ENCODE measurements at regions not wholly inside any gene's neighbourhood (a gene's known extent, or its start where the extent isn't known, plus 50 kb on each side); places are given as distances from the start of the nearest gene placed in this dataset.

GRCh38 chr4:41408859-41409593 is 128.9 kb upstream of the LIMCH1 start:
- WGBS, 2 experiments (ENCODE audit: insufficient coverage in 2 of 2) = 100% methylated on average over 1 to 2 of the region's 4 CpGs
- Histone ChIP-seq H3K9me3 (ENCODE audit: control insufficient read depth, low read length) (no peaks in the 10 kb centered on the region), H3K4me3 (ENCODE audit: extremely low read depth, insufficient read depth, low read length, poor library complexity, severe bottlenecking) (no peak overlapping the region), H3K27ac (ENCODE audit: low read depth, low read length, severe bottlenecking) (no peak overlapping the region), H3K4me1 (ENCODE audit: control insufficient read depth, insufficient read depth, low read length, poor library complexity, severe bottlenecking) (no peaks in the 10 kb centered on the region), H3K36me3 (ENCODE audit: control insufficient read depth, insufficient read depth, low read length) (no peaks in the 10 kb centered on the region)

GRCh38 chr4:41409594-41409895 is 128.4 kb upstream of the LIMCH1 start:
- Histone ChIP-seq H3K36me3 (ENCODE audit: control insufficient read depth, insufficient read depth, low read length) (no peaks in the 10 kb centered on the region), H3K4me3 (ENCODE audit: extremely low read depth, insufficient read depth, low read length, poor library complexity, severe bottlenecking) (no peak overlapping the region), H3K27ac (ENCODE audit: low read depth, low read length, severe bottlenecking) (no peak overlapping the region), H3K4me1 (ENCODE audit: control insufficient read depth, insufficient read depth, low read length, poor library complexity, severe bottlenecking) (no peaks in the 10 kb centered on the region), H3K9me3 (ENCODE audit: control insufficient read depth, low read length) (no peaks in the 10 kb centered on the region)
- 100% methylated on average over 2 of the region's 2 CpGs for WGBS, 2 experiments (ENCODE audit: insufficient coverage in 2 of 2)

GRCh38 chr4:41410049-41410448 is 127.9 kb upstream of the LIMCH1 start:
- 81 to 100% methylated on average over 3 of the region's 3 CpGs for WGBS, 2 experiments (ENCODE audit: insufficient coverage in 2 of 2)
- no peak overlapping the region for H3K27ac ChIP-seq (ENCODE audit: low read depth, low read length, severe bottlenecking)
- no peaks in the 10 kb centered on the region for H3K36me3 ChIP-seq (ENCODE audit: control insufficient read depth, insufficient read depth, low read length)
- H3K4me1 ChIP-seq (ENCODE audit: control insufficient read depth, insufficient read depth, low read length, poor library complexity, severe bottlenecking) = no peaks in the 10 kb centered on the region
- no peaks in the 10 kb centered on the region for H3K9me3 ChIP-seq (ENCODE audit: control insufficient read depth, low read length)
- no peak overlapping the region for H3K4me3 ChIP-seq (ENCODE audit: extremely low read depth, insufficient read depth, low read length, poor library complexity, severe bottlenecking)

- no peaks in the 10 kb centered on the region for H3K36me3 ChIP-seq (ENCODE audit: control insufficient read depth, insufficient read depth, low read length)
- WGBS, 2 experiments (ENCODE audit: insufficient coverage in 2 of 2) = 86 to 88% methylated on average over 2 of the region's 8 CpGs
- no peaks in the 10 kb centered on the region for H3K9me3 ChIP-seq (ENCODE audit: control insufficient read depth, low read length)
- no peak overlapping the region for H3K4me3 ChIP-seq (ENCODE audit: extremely low read depth, insufficient read depth, low read length, poor library complexity, severe bottlenecking)
- H3K4me1 ChIP-seq (ENCODE audit: control insufficient read depth, insufficient read depth, low read length, poor library complexity, severe bottlenecking) = peaks cover 10% of the 10 kb centered on the region
- H3K27ac ChIP-seq (ENCODE audit: low read depth, low read length, severe bottlenecking) = no peak overlapping the region
Measured at GRCh38 chr4:41413670-41414411, 124.1 kb upstream of the LIMCH1 start.

- no peak overlapping the region for H3K27ac ChIP-seq (ENCODE audit: low read depth, low read length, severe bottlenecking)
- 77% methylated on average over 6 of the region's 7 CpGs; no CpG with 5 or more reads in 1 of the 2 experiments for WGBS, 2 experiments (ENCODE audit: insufficient coverage in 2 of 2)
- H3K9me3 ChIP-seq (ENCODE audit: control insufficient read depth, low read length) = no peaks in the 10 kb centered on the region
- no peaks in the 10 kb centered on the region for H3K36me3 ChIP-seq (ENCODE audit: control insufficient read depth, insufficient read depth, low read length)
- no peak overlapping the region for H3K4me3 ChIP-seq (ENCODE audit: extremely low read depth, insufficient read depth, low read length, poor library complexity, severe bottlenecking)
- H3K4me1 ChIP-seq (ENCODE audit: control insufficient read depth, insufficient read depth, low read length, poor library complexity, severe bottlenecking) = peaks cover 10% of the 10 kb centered on the region
Measured at GRCh38 chr4:41414412-41414779, 123.6 kb upstream of the LIMCH1 start.

GRCh38 chr4:41418444-41418843 is 119.5 kb upstream of the LIMCH1 start:
- no peaks in the 10 kb centered on the region for H3K36me3 ChIP-seq (ENCODE audit: control insufficient read depth, insufficient read depth, low read length)
- 33 to 74% methylated on average over 1 to 3 of the region's 8 CpGs for WGBS, 2 experiments (ENCODE audit: insufficient coverage in 2 of 2)
- H3K4me1 ChIP-seq (ENCODE audit: control insufficient read depth, insufficient read depth, low read length, poor library complexity, severe bottlenecking) = peaks cover 10% of the 10 kb centered on the region
- no peak overlapping the region for H3K4me3 ChIP-seq (ENCODE audit: extremely low read depth, insufficient read depth, low read length, poor library complexity, severe bottlenecking)
- H3K9me3 ChIP-seq (ENCODE audit: control insufficient read depth, low read length) = no peaks in the 10 kb centered on the region
- H3K27ac ChIP-seq (ENCODE audit: low read depth, low read length, severe bottlenecking) = peak overlapping the region; percentile 77

GRCh38 chr4:41420541-41420940 is 117.4 kb upstream of the LIMCH1 start:
- H3K36me3 ChIP-seq (ENCODE audit: control insufficient read depth, insufficient read depth, low read length) = no peaks in the 10 kb centered on the region
- no peak overlapping the region for H3K4me3 ChIP-seq (ENCODE audit: extremely low read depth, insufficient read depth, low read length, poor library complexity, severe bottlenecking)
- WGBS, 2 experiments (ENCODE audit: insufficient coverage in 2 of 2) = 92 to 94% methylated on average over 6 of the region's 6 CpGs
- H3K9me3 ChIP-seq (ENCODE audit: control insufficient read depth, low read length) = no peaks in the 10 kb centered on the region
- no peak overlapping the region for H3K27ac ChIP-seq (ENCODE audit: low read depth, low read length, severe bottlenecking)
- peaks cover 13% of the 10 kb centered on the region for H3K4me1 ChIP-seq (ENCODE audit: control insufficient read depth, insufficient read depth, low read length, poor library complexity, severe bottlenecking)

- Histone ChIP-seq H3K9me3 (ENCODE audit: control insufficient read depth, low read length) (no peaks in the 10 kb centered on the region), H3K27ac (ENCODE audit: low read depth, low read length, severe bottlenecking) (no peak overlapping the region), H3K4me1 (ENCODE audit: control insufficient read depth, insufficient read depth, low read length, poor library complexity, severe bottlenecking) (peaks cover 23% of the 10 kb centered on the region), H3K4me3 (ENCODE audit: extremely low read depth, insufficient read depth, low read length, poor library complexity, severe bottlenecking) (no peak overlapping the region), H3K36me3 (ENCODE audit: control insufficient read depth, insufficient read depth, low read length) (no peaks in the 10 kb centered on the region)
- WGBS, 2 experiments (ENCODE audit: insufficient coverage in 2 of 2) = 78 to 96% methylated on average over 2 to 3 of the region's 3 CpGs
Measured at GRCh38 chr4:41423117-41423516, 114.8 kb upstream of the LIMCH1 start.

- Histone ChIP-seq H3K4me3 (ENCODE audit: extremely low read depth, insufficient read depth, low read length, poor library complexity, severe bottlenecking) (no peak overlapping the region), H3K4me1 (ENCODE audit: control insufficient read depth, insufficient read depth, low read length, poor library complexity, severe bottlenecking) (peaks cover 29% of the 10 kb centered on the region), H3K36me3 (ENCODE audit: control insufficient read depth, insufficient read depth, low read length) (no peaks in the 10 kb centered on the region), H3K9me3 (ENCODE audit: control insufficient read depth, low read length) (no peaks in the 10 kb centered on the region), H3K27ac (ENCODE audit: low read depth, low read length, severe bottlenecking) (peak overlapping the region; percentile 10)
Measured at GRCh38 chr4:41424522-41424921, 113.4 kb upstream of the LIMCH1 start.

GRCh38 chr4:41425650-41426049 is 112.3 kb upstream of the LIMCH1 start:
- Histone ChIP-seq H3K9me3 (ENCODE audit: control insufficient read depth, low read length) (no peaks in the 10 kb centered on the region), H3K4me3 (ENCODE audit: extremely low read depth, insufficient read depth, low read length, poor library complexity, severe bottlenecking) (no peak overlapping the region), H3K4me1 (ENCODE audit: control insufficient read depth, insufficient read depth, low read length, poor library complexity, severe bottlenecking) (peaks cover 29% of the 10 kb centered on the region), H3K27ac (ENCODE audit: low read depth, low read length, severe bottlenecking) (peak overlapping the region; percentile 23), H3K36me3 (ENCODE audit: control insufficient read depth, insufficient read depth, low read length) (no peaks in the 10 kb centered on the region)
- WGBS, 2 experiments (ENCODE audit: insufficient coverage in 2 of 2) = no CpG with 5 or more reads among the region's 1 CpG

GRCh38 chr4:41426539-41426938 is 111.4 kb upstream of the LIMCH1 start:
- no peak overlapping the region for H3K27ac ChIP-seq (ENCODE audit: low read depth, low read length, severe bottlenecking)

More at GRCh38 chr4:41426539-41426938, 111.4 kb upstream of the LIMCH1 start:
- no peaks in the 10 kb centered on the region for H3K36me3 ChIP-seq (ENCODE audit: control insufficient read depth, insufficient read depth, low read length)
- peaks cover 29% of the 10 kb centered on the region for H3K4me1 ChIP-seq (ENCODE audit: control insufficient read depth, insufficient read depth, low read length, poor library complexity, severe bottlenecking)
- no peak overlapping the region for H3K4me3 ChIP-seq (ENCODE audit: extremely low read depth, insufficient read depth, low read length, poor library complexity, severe bottlenecking)
- H3K9me3 ChIP-seq (ENCODE audit: control insufficient read depth, low read length) = no peaks in the 10 kb centered on the region
- 100% methylated on average over 1 of the region's 3 CpGs; no CpG with 5 or more reads in 1 of the 2 experiments for WGBS, 2 experiments (ENCODE audit: insufficient coverage in 2 of 2)
